ENCODE measurements at regions not wholly inside any gene's neighbourhood (a gene's known extent, or its start where the extent isn't known, plus 50 kb on each side); places are given as distances from the start of the nearest gene placed in this dataset.
"Not testable (repeated sequence)": the region's sequence is repeated elsewhere in the genome, so short reads cannot be mapped to it uniquely, and the experiment has no call there.

DNA sequence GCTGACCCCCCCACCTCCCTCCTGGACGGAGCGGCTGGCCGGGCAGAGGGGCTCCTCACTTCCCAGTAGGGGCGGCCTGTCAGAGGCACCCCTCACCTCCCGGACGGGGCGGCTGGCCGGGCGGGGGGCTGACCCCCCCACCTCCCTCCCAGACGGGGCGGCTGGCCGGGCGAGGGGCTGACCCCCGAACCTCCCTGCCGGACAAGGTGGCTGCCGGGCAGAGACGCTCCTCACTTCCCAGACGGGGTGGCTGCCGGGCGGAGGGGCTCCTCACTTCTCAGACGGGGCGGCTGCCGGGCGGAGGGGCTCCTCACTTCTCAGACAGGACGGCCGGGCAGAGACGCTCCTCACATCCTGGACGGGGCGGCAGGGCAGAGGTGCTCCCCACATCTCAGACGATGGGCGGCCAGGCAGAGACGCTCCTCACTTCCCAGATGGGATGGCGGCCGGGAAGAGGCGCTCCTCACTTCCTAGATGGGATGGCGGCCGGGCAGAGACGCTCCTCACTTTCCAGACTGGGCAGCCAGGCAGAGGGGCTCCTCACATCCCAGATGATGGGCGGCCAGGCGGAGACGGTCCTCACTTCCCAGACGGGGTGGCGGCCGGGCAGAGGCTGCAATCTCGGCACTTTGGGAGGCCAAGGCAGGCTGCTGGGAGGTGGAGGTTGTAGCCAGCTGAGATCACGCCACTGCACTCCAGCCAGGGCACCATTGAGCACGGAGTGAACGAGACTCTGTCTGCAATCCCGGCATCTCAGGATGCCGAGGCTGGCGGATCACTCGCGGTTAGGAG, 66.2 kb upstream of the PAPPA2 start:
- not testable (repeated sequence) for DNase-seq (ENCODE audit: extremely low read depth in 1 of 11, low read depth in 9 of 11, low spot score in 4 of 11)

DNA sequence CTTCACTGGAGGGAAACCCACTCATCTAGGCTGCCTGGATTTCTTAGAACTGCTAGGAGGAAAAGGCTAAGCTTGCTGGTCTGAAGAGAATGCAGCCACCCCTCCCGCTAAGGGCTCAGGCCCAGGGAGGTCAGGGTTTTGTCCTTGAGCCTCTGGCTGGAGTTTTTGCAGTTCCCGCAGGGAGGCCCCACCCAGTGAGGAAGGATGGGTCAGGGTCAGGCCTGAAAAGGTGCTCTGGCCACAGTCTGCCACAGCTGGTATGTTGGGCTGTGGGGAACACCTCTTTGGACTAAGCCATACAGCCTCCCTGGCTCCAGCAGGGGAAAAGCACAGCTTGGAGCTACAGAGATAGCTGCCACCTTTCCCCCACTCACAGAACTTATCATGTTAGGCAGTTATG, 71.4 kb upstream of the PAPPA2 start:
- DNase-seq (ENCODE audit: extremely low read depth in 1 of 11, low read depth in 9 of 11, low spot score in 4 of 11): no peak

DNA sequence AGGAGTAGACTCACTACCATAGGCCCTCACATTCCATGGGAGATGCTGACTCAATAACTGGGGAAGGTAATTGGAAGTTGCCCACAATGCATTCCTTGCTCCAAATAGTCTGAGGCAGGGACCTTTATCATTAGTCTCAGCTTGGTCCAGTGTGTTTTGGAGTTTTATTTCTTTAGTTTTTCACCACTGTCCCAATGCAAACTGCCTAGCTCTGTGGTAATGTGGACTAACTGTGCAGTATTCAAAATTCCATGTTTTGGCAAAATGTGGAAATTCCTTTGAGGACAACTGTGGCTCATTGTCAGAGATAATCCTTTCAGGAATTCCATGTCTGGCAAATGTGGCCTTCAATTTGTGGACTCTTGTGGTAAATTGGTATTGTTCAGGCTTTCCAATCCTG, 78.1 kb upstream of the PAPPA2 start:
- DNase-seq (ENCODE audit: extremely low read depth in 1 of 11, low read depth in 9 of 11, low spot score in 4 of 11): no peak

DNA sequence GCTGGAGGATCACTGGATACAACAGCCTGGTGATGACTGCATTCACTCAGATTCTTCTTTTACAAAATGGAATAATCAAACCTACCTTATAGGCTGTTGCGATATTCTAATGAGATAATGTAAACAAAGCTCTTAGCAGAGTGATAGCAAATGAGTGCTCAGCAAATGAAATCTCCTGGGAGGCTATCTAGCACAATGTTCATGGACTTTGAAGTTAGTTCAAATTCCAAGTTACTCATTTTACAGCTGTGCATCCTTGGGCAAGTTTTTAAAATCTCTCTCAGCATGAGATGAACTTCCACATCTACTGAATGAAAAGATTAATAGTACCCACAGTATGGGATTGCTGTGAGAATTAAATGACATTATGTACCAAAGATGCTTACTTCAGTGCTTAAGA, 80.8 kb upstream of the PAPPA2 start:
- DNase-seq (ENCODE audit: extremely low read depth in 1 of 11, low read depth in 9 of 11, low spot score in 4 of 11): peak in 2 of 11 donors; percentile 0 to 33

DNA sequence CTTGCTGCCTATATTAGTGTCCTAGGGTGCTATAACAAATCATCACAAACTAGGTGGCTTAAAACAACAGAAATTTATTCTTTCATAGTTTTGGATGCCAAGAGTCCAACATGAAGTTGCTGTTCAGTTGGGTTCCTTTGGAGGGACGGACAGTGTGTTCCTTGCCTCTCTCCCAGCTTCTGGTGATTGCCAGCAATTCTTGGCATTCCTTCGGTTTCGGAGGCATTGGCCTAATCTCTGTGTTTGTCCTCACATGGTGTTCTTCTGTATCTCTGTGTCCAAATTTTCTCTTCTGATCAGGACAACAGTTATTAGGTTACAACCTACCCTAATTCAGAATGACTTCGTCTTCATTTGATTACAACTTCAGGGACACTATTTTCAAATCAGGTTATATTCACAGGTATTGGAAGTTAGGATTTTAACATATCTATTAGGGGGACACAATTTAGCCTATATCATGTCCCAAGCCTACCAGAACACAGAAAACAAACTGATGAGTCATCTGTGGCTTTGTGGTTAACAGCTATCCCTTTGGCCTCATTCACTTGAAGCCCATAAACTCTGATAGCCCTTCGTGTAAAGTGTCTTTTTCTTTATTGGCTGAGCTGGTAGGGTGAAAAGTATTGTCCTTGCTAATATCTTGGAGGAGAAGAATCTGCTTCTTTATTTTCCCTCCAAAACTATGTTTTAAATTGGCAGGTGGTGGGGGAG, 83.2 kb upstream of the PAPPA2 start:
- no peak for DNase-seq (ENCODE audit: extremely low read depth in 1 of 11, low read depth in 9 of 11, low spot score in 4 of 11)

DNA sequence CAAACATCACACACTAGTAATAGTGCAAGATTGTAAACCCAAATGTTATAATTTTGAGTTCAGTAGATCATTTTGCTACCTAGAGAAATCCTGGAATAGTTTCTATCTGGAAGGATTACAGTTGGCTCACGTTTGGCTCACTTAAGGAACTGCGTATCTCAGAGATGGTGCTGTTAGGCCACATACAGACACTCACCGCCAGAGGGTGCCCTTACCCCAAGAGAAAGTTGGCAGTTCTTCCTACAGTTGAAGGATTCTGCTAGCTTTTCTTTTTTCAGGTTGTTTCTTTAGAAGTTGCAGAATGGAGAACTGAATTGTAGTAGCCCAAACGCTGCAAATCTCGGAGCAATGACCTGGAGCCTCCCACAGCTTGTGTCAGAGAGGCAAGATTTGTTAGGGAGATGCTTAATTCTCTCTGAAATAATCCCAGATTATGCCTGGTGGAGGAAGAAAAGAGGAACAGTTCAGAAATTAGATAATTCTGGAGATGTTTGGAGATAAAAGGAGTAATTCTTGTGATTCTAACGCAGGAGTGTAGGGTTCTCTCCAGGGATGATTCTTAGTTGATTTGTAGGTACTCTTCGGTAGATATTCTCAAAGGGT, 87.9 kb upstream of the PAPPA2 start:
- peak; percentile 53 to 79 (median 71) for DNase-seq (ENCODE audit: extremely low read depth in 1 of 11, low read depth in 9 of 11, low spot score in 4 of 11)

DNA sequence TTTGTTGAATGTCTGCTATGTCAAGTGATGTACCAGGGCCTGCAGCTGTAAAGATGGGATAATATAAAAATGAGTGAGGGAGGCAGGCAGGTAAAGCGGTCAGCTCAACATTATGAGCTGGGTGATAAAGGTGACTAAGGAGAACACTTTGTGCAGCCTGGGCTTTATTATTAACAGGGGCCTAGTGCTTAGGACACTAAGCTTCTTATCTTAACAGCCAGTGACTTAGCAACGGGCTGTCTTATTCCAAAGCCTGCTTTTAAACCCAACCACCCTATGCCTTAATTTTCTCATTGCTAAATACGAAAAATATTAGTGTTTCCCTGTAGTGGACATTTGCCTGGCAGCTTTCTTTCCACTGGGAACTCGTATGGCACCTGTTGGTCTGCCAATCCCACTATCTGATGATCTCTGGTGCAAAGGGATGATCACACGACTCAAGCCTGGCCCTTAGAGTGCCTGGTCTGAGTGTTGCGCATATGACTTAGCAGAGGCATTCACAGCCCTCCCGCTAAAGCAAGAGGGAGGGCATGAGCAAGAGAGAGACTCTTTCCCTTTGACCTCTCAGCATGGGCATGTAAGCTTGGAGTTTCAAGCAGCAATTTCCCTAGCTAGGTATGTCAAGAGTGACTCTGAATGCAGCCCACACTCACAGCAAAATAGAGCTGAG, 98.6 kb upstream of the PAPPA2 start:
- DNase-seq (ENCODE audit: extremely low read depth in 1 of 11, low read depth in 9 of 11, low spot score in 4 of 11): no peak

DNA sequence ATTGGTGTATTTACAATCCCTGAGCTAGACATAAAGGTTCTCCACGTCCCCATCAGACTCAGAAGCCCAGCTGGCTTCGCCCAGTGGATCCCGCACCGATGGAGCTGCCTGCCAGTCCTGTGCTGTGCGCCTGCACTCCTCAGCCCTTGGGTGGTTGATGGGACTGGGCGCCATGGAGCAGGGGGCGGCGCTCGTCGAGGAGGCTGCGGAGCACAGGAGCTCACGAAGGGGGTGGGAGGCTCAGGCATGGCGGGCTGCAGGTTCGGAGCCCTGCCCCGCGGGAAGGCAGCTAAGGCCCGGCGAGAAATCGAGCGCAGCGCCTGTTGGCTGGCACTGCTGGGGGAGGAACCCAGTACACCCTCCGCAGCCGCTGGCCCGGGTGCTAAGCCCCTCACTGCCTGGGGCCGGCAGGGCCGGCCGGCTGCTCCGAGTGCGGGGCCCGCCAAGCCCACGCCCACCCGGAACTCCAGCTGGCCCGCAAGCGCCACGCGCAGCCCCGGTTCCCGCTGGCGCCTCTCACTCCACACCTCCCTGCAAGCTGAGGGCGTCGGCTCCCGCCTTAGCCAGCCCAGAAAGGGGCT, 113.8 kb upstream of the PAPPA2 start:
- DNase-seq (ENCODE audit: extremely low read depth in 1 of 11, low read depth in 9 of 11, low spot score in 4 of 11): not testable (repeated sequence)

DNA sequence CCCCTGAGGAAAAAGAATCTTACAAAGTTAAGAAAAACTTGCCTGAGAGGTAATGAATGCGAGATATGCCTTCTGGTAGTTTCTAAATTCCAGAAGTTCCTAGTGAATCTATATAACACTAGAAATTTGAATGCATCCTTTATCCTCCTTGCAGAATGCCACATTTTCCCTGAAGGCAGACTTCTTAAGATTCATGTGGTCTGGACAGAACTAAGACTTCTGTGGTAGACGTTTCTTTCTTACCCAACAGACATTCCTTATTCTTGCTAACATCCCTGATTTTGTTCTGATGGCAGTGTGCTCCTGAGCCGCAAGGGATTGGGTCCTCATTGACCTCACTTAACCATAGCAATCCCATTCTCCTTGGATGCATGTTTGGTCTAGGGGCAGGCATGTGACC, 121.3 kb upstream of the PAPPA2 start:
- no peak for DNase-seq (ENCODE audit: extremely low read depth in 1 of 11, low read depth in 9 of 11, low spot score in 4 of 11)

DNA sequence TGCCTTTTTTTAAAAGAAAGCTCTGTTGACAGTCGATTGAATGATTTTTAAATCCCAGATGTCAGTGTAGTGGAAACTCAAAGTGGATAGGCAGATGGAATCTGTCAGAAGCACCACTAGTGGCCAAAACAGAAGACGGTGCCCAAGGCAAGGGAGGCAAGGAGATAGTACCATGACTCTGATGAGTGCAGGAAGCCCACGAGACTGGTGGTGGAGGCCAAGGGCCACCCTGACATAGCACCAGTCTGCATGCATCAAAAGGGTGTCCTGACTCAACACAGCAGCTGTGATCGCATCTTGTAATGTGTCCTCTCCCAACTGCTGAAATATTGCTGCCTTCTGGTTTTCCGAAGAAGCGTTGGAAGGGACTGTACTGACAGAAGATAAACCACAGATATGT, 124.1 kb upstream of the PAPPA2 start:
- no peak for DNase-seq (ENCODE audit: extremely low read depth in 1 of 11, low read depth in 9 of 11, low spot score in 4 of 11)

DNA sequence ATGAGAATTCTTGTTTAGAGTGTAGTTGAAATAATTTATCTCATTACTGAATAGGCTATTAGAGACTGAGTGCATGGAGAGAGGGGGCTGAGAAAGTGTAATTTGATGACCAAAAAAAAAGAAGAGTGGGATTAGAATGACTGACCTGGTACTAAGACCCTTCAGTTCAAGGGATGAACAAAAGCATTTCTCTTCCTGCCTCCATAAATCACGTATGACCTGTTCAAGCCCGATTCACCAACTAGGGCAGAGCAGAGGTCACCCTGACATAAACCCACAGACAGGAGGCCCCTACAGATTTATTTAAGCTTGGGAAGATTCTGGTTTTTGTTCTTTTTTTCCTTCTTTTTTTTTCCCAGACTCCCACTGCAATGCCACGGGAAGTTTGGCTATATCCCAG, 123.7 kb upstream of the COP1 start:
- peak in 7 of 11 donors; percentile 1 to 25 (median 10) for DNase-seq (ENCODE audit: extremely low read depth in 1 of 11, low read depth in 9 of 11, low spot score in 4 of 11)

DNA sequence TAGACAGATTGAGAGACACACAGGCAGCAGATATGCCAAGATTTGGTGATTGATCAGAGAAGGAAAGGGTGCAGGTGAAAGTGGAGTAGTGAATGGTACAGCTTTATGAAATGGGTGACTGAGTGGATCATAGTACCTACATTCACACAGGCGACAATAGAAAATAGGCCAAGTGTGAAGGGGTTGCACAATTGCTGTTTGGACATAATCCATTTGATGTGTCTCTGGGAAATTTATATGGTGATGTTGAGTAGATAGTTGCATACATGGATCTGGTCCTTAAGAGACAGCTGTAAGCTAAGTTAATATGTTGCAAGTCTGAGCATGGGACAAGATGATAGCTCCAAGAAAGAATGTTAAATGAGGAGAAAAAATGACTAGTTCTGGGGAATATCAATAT, 118.6 kb upstream of the COP1 start:
- no peak for DNase-seq (ENCODE audit: extremely low read depth in 1 of 11, low read depth in 9 of 11, low spot score in 4 of 11)

DNA sequence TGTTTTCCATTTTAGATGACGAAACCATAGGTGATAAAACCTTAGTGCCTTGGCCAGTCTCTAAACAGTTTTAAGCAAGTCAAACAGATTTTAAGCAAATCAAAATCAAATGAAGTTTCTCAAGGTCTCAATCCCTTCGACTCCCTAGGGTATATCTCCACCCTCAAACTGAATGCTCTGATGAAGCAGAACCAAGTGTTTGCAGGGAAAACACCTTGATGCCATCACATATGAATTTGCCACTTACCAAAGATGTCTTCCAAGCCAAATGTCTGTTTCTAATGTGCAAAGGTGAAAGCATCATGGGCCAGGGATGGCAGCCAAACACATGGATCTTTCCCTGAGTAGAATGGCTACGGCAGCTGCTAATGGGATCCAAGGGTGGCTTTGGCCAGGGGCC, 116.4 kb upstream of the COP1 start:
- no peak for DNase-seq (ENCODE audit: extremely low read depth in 1 of 11, low read depth in 9 of 11, low spot score in 4 of 11)

DNA sequence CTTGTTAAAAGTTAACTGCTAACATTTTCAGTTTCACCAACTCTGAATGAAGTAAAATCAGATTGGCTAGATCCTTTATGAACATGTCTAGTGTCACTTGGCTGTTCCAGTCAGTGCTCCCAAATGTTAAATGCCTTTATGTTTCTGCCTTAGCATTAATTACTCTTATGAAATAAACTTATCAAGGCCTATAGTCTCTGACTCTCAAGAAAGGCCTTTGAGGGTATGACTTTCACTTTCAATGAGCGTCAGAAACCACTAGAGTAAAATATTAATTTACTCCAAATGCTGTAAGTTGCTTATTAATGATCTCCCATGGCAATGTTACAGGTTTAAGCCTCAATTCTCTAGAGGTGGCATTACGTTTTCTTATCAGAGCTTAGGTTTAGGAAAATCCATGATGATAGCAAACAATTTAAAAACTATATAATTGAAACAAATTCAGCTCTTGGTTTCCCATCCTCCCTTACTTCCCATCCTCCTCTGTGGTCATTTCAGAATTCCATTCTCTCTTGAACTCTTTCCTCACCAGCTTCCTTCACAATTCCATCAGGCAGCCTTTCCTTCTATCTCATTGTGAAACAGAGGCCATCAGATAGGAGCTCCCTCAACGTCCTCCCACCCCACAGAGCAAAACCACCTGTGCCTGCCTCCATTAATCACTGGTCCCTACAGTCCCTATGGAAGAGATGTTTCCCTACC, 108.6 kb upstream of the COP1 start:
- peak in 1 of 11 donors; percentile 0 for DNase-seq (ENCODE audit: extremely low read depth in 1 of 11, low read depth in 9 of 11, low spot score in 4 of 11)

DNA sequence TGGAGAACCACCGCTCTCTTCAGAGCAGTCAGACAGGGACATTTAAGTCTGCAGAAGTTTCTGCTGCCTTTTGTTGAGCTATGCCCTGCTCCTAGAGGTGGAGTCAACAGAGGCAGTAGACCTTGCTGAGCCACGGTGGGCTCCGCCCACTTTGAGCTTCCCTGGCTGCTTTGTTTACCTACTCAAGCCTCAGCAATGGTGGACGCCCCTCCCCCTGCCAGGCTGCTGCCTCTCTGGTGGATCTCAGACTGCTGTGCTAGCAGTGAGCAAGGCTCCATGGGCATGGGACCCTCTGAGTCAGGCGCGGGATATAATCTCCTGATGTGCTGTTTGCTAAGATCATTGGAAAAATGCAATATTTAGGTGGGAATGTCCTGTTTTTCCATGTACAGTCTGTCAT, 89.5 kb upstream of the COP1 start:
- not testable (repeated sequence) for DNase-seq (ENCODE audit: extremely low read depth in 1 of 11, low read depth in 9 of 11, low spot score in 4 of 11)

DNA sequence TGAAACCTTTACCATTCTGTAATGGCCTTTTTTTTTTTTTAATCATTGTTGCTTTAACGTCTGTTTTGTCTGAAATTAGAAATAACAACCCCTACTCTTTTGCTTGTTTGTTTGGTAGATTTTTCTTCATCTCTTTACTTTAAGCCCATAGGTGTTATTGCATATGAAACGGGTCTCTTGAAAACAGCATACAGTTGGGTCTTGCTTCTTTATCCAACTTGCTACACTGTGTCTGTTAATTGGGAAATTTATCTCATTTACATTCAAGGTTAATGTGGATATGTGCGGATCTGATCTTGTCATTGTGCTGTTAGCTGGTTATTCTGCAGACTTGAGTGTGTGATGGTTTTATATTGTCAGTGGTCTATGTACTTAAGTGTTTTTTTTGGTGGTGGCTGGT, 78.9 kb upstream of the COP1 start:
- no peak for DNase-seq (ENCODE audit: extremely low read depth in 1 of 11, low read depth in 9 of 11, low spot score in 4 of 11)

DNA sequence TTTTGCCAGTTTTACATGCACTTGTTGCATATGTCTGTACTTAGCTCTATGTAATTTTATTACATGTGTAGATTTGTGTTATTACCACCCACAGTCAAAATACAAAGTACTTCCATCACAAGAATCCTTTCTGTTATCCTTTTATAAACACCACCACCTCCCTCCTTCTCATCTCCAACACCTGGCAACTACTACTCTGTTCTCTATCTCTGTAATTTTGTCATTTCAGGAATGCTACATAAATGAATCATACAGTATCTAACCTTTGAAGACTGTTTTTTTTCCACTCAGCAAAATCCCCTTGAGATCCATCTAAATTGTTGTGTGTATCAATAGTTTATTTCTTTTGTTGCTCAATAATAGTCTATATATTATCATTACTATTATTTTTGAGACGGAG, 64.5 kb upstream of the COP1 start:
- DNase-seq (ENCODE audit: extremely low read depth in 1 of 11, low read depth in 9 of 11, low spot score in 4 of 11): no peak

Measured in renal cortex interstitium (tissue), 11 donors.